ENCODE measurements at regions not wholly inside any gene's neighbourhood (a gene's known extent, or its start where the extent isn't known, plus 50 kb on each side); places are given as distances from the start of the nearest gene placed in this dataset.

GRCh38 chr3:20546636-20547035 lies 360.6 kb upstream of the SGO1 start:
- DNase-seq (ENCODE audit: low read depth): no peak
- TF ChIP-seq CTCF (conservative IDR thresholded peaks at IDR 0.05; ENCODE audit: low read depth, low read length): no peak
- H3K4me3 ChIP-seq (ENCODE audit: low read depth, low read length): no peak overlapping the region

GRCh38 chr3:20543535-20544226 lies 357.7 kb upstream of the SGO1 start:
- TF ChIP-seq CTCF (conservative IDR thresholded peaks at IDR 0.05; ENCODE audit: low read depth, low read length): no peak
- no peak overlapping the region for H3K4me3 ChIP-seq (ENCODE audit: low read depth, low read length)
- DNase-seq (ENCODE audit: low read depth): no peak

- no peak for DNase-seq (ENCODE audit: low read depth)
- no peak for TF ChIP-seq CTCF (conservative IDR thresholded peaks at IDR 0.05; ENCODE audit: low read depth, low read length)
Measured at GRCh38 chr3:20540066-20540465, 354.1 kb upstream of the SGO1 start.

GRCh38 chr3:20539666-20540065 lies 353.7 kb upstream of the SGO1 start:
- no peak overlapping the region for H3K4me3 ChIP-seq (ENCODE audit: low read depth, low read length)
- no peak for DNase-seq (ENCODE audit: low read depth)
- TF ChIP-seq CTCF (conservative IDR thresholded peaks at IDR 0.05; ENCODE audit: low read depth, low read length): no peak

More at GRCh38 chr3:20540066-20540465, 354.1 kb upstream of the SGO1 start:
- H3K4me3 ChIP-seq (ENCODE audit: low read depth, low read length): no peak overlapping the region

GRCh38 chr3:20537234-20537633 lies 351.2 kb upstream of the SGO1 start:
- no peak for DNase-seq (ENCODE audit: low read depth)
- H3K4me3 ChIP-seq (ENCODE audit: low read depth, low read length): no peak overlapping the region
- no peak for TF ChIP-seq CTCF (conservative IDR thresholded peaks at IDR 0.05; ENCODE audit: low read depth, low read length)

- DNase-seq (ENCODE audit: low read depth): no peak
- TF ChIP-seq CTCF (conservative IDR thresholded peaks at IDR 0.05; ENCODE audit: low read depth, low read length): no peak
Measured at GRCh38 chr3:20529911-20530310, 343.9 kb upstream of the SGO1 start.

GRCh38 chr3:20528180-20528770 lies 342.3 kb upstream of the SGO1 start:
- no peak overlapping the region for H3K4me3 ChIP-seq (ENCODE audit: low read depth, low read length)
- DNase-seq (ENCODE audit: low read depth): no peak
- no peak for TF ChIP-seq CTCF (conservative IDR thresholded peaks at IDR 0.05; ENCODE audit: low read depth, low read length)

More at GRCh38 chr3:20529911-20530310, 343.9 kb upstream of the SGO1 start:
- H3K4me3 ChIP-seq (ENCODE audit: low read depth, low read length): no peak overlapping the region

Measured in epithelial cell of proximal tubule (primary cell).